Uterus (tissue), 2 donors: ENCODE measurements at regions not wholly inside any gene's neighbourhood (a gene's known extent, or its start where the extent isn't known, plus 50 kb on each side); places are given as distances from the start of the nearest gene placed in this dataset.

Experiments
- POLR2A ChIP-seq, 2 donors: fragments of 450-650 bp; IDR thresholded peaks; one replicate each; pipeline ENCODE4 v1.6.1; 2016; ENCODE audit warnings: antibody characterized with exemption in 2 of 2, mild to moderate bottlenecking in 1 of 2, moderate library complexity in 1 of 2
- TF ChIP-seq, protein P1 (sequence below), 4 experiments: fragments of 200-600 bp in 2 of 4; fragments of 450-650 bp in 2 of 4; sonication (generic) in 2 of 4; IDR thresholded peaks; one replicate each; pipeline ENCODE4 v1.5.1; 2016 to 2019; ENCODE audit warnings: antibody characterized with exemption in 4 of 4, mild to moderate bottlenecking in 2 of 4, moderate library complexity in 1 of 4

DNA sequence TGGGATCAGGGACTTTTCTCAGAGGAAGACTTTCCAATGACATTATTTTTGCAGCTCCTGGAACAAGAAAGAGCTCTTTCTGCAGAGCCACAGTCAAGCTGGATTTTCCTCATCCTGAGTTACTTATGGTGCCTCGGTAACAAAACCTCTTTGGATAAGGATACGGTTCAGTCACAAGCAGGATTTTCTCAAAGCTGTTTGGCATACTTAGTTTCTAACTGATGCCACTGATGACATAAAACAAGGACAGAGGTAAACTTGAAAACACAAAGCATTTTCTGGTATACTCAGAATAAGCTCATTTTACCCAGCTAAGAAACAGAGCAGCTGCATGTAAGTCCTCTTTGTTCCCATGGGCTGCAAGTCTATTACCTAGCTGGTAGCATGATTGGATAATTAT, 340.9 kb upstream of the MEOX2 start:
- TF ChIP-seq, protein P1, sequence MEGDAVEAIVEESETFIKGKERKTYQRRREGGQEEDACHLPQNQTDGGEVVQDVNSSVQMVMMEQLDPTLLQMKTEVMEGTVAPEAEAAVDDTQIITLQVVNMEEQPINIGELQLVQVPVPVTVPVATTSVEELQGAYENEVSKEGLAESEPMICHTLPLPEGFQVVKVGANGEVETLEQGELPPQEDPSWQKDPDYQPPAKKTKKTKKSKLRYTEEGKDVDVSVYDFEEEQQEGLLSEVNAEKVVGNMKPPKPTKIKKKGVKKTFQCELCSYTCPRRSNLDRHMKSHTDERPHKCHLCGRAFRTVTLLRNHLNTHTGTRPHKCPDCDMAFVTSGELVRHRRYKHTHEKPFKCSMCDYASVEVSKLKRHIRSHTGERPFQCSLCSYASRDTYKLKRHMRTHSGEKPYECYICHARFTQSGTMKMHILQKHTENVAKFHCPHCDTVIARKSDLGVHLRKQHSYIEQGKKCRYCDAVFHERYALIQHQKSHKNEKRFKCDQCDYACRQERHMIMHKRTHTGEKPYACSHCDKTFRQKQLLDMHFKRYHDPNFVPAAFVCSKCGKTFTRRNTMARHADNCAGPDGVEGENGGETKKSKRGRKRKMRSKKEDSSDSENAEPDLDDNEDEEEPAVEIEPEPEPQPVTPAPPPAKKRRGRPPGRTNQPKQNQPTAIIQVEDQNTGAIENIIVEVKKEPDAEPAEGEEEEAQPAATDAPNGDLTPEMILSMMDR (IDR thresholded peaks at IDR 0.05): no peak
- no peak for TF ChIP-seq POLR2A (IDR thresholded peaks at IDR 0.05)
